Left ventricle myocardium superior (tissue), 1 donor: ENCODE measurements at regions not wholly inside any gene's neighbourhood (a gene's known extent, or its start where the extent isn't known, plus 50 kb on each side); places are given as distances from the start of the nearest gene placed in this dataset.
A peak's percentile ranks its signal among the peaks of the same experiment; 100 is the strongest.
"Not testable (repeated sequence)": the region's sequence is repeated elsewhere in the genome, so short reads cannot be mapped to it uniquely, and the experiment has no call there.

Source experiments
- ATAC-seq: fragments of 200-7000 bp; cut with Tn5 transposase; one replicate; pipeline ENCODE4 v1.9.1; 2020; ENCODE audit warnings: mild to moderate bottlenecking, moderate library complexity
- DNase-seq: peaks from one replicate; pipeline ENCODE4 v3.0.0-alpha.2; 2020
- intact Hi-C: fragments of 100-400 bp; cut with micrococcal nuclease; formaldehyde crosslinking; loops from one replicate; pipeline ENCODE4 v1.11.0; 2022
- donor health status: DM: no; HTN: yes; CAD: no; lungs with severe emphysema.

GRCh38 chr12:111251058-111251730 lies 117.7 kb downstream of the PHETA1 start:
- ATAC-seq = no peak
- intact Hi-C loops = no loop called here

GRCh38 chr12:111250251-111250881 lies 118.5 kb downstream of the PHETA1 start:
- intact Hi-C loops = no loop called here
- ATAC-seq (no peak), DNase-seq (no peak)

More at GRCh38 chr12:111251058-111251730, 117.7 kb downstream of the PHETA1 start:
- no peak for DNase-seq

- ATAC-seq = no peak
- intact Hi-C loops = no loop called here
These were observed 119.1 kb downstream of the PHETA1 start for GRCh38 chr12:111249757-111250156.

GRCh38 chr12:111249018-111249370 lies 119.9 kb downstream of the PHETA1 start:
- ATAC-seq = no peak
- DNase-seq = no peak
- intact Hi-C loops = no loop called here

More at GRCh38 chr12:111249757-111250156, 119.1 kb downstream of the PHETA1 start:
- DNase-seq = no peak

- intact Hi-C loops = no loop called here
- no peak for ATAC-seq
These were observed 120.5 kb downstream of the PHETA1 start for GRCh38 chr12:111248236-111249017.

GRCh38 chr12:111247083-111247783 lies 121.7 kb downstream of the PHETA1 start:
- ATAC-seq (peak; percentile 87), DNase-seq (peak; percentile 30)
- intact Hi-C loops = no loop called here

More at GRCh38 chr12:111248236-111249017, 120.5 kb downstream of the PHETA1 start:
- DNase-seq = no peak

- ATAC-seq (no peak), DNase-seq (no peak)
- intact Hi-C loops = no loop called here
These were observed 122.4 kb downstream of the PHETA1 start for GRCh38 chr12:111246477-111247011.

GRCh38 chr12:111245701-111246476 lies 123.0 kb downstream of the PHETA1 start:
- intact Hi-C loops = no loop called here
- ATAC-seq (no peak), DNase-seq (no peak)

GRCh38 chr12:111244673-111245072 lies 124.2 kb downstream of the PHETA1 start:
- no peak for DNase-seq
- intact Hi-C loops = no loop called here
- ATAC-seq = no peak

- ATAC-seq, DNase-seq, intact Hi-C loops: not testable (repeated sequence)
These were observed 126.1 kb downstream of the PHETA1 start for GRCh38 chr12:111242817-111243216.

- DNase-seq (no peak), ATAC-seq (no peak)
- intact Hi-C loops = no loop called here
These were observed 126.7 kb downstream of the PHETA1 start for GRCh38 chr12:111242184-111242583.

- DNase-seq = no peak
- intact Hi-C loops = no loop called here
- ATAC-seq = no peak
These were observed 128.5 kb downstream of the PHETA1 start for GRCh38 chr12:111240374-111240773.

GRCh38 chr12:111239235-111239634 lies 129.7 kb downstream of the PHETA1 start:
- intact Hi-C loops = no loop called here
- DNase-seq = no peak
- no peak for ATAC-seq

GRCh38 chr12:111238075-111238734 lies 130.7 kb downstream of the PHETA1 start:
- intact Hi-C loops = no loop called here
- ATAC-seq (no peak), DNase-seq (no peak)

- ATAC-seq, intact Hi-C loops, DNase-seq: not testable (repeated sequence)
These were observed 134.4 kb downstream of the PHETA1 start for GRCh38 chr12:111234491-111234890.

- ATAC-seq (no peak), DNase-seq (no peak)
- intact Hi-C loops = no loop called here
These were observed 135.1 kb downstream of the PHETA1 start for GRCh38 chr12:111233786-111234185.

GRCh38 chr12:111230649-111231048 lies 138.2 kb downstream of the PHETA1 start:
- DNase-seq (no peak), ATAC-seq (no peak)
- intact Hi-C loops = no loop called here
